Endothelial cell of umbilical vein (primary cell): ENCODE measurements at regions not wholly inside any gene's neighbourhood (a gene's known extent, or its start where the extent isn't known, plus 50 kb on each side); places are given as distances from the start of the nearest gene placed in this dataset.

ENCODE experiments used
- BruUV-seq: library from RNA; stranded (reverse); fragments of 400-500 nt; replicated peaks from 2 replicates; lab custom pipeline; 2021; lab: Mats Ljungman, UMichigan
- CTCF ChIA-PET: fragments of 300-600, 350-600 bp; sonication (Branson Sonifier 250); formaldehyde crosslinking; loops from one replicate; lab custom pipeline; 2021; ENCODE audit warnings: antibody characterized with exemption, inconsistent platforms; lab: Charles Lee
- POLR2A ChIA-PET: fragments of 300-600, 350-600 bp; sonication (Branson Sonifier 250); formaldehyde crosslinking; loops from one replicate; lab custom pipeline; 2021; ENCODE audit warnings: antibody characterized with exemption, inconsistent platforms; lab: Charles Lee
- DNase-seq: peaks from one replicate; pipeline ENCODE4 v3.0.0-alpha.2; 2011; ENCODE audit warnings: low read depth, low spot score
- FAIRE-seq: peaks from 2 replicates; lab custom pipeline; 2011; peaks lifted over from hg19 to GRCh38; lab: Jason Lieb, UNC
- H2AFZ ChIP-seq: 2 replicates; pipeline ENCODE4 v1.6.0; 2012; ENCODE audit warnings: low read depth, low read length, control low read depth, inconsistent platforms
- H3K27ac ChIP-seq: 2 replicates; pipeline ENCODE4 v1.5.1; 2011; ENCODE audit warnings: low read depth, mild to moderate bottlenecking, control low read depth, low read length, moderate library complexity; ENCODE audit not compliant: insufficient read depth
- H3K27me3 ChIP-seq, 2 experiments: 2 replicates each; pipeline versions ENCODE4 v1.6.0 to v1.6.1; 2011; ENCODE audit warnings: low read length in 2 of 2, mixed read lengths in 1 of 2; ENCODE audit not compliant: control insufficient read depth in 2 of 2, insufficient read depth in 2 of 2
- H3K36me3 ChIP-seq, 2 experiments: 2 replicates in 1 of 2; 3 replicates in 1 of 2; pipeline ENCODE4 v1.5.1; 2011; ENCODE audit warnings: low read length in 2 of 2, mild to moderate bottlenecking in 1 of 2, moderate library complexity in 1 of 2; ENCODE audit not compliant: control insufficient read depth in 2 of 2, insufficient read depth in 2 of 2; ENCODE audit errors: extremely low read depth in 1 of 2
- H3K4me1 ChIP-seq: 3 replicates; pipeline ENCODE4 v1.5.1; 2011; ENCODE audit warnings: mild to moderate bottlenecking, low read length; ENCODE audit not compliant: control insufficient read depth, insufficient read depth; ENCODE audit errors: extremely low read depth
- H3K4me2 ChIP-seq: 2 replicates; pipeline ENCODE4 v1.6.1; 2011; ENCODE audit warnings: low read length, control low read depth, mixed read lengths; ENCODE audit not compliant: insufficient read depth
- H3K4me3 ChIP-seq, 3 experiments: fragments of 200-600 bp in 1 of 3; sonication (generic), shearing (Covaris generic) in 1 of 3; replicated peaks in 1 of 3; 2 replicates each; pipeline ENCODE4 v1.5.1; 2011 to 2016; ENCODE audit warnings: control low read depth in 3 of 3, low read length in 3 of 3, mild to moderate bottlenecking in 2 of 3, inconsistent platforms in 1 of 3, low read depth in 1 of 3, moderate library complexity in 1 of 3; ENCODE audit not compliant: insufficient read depth in 1 of 3
- H3K79me2 ChIP-seq: 2 replicates; pipeline ENCODE4 v1.6.0; 2012; ENCODE audit warnings: low read length, inconsistent platforms; ENCODE audit not compliant: control insufficient read depth, insufficient read depth
- H3K9ac ChIP-seq: replicated peaks from 2 replicates; pipeline ENCODE3; 2011; ENCODE audit warnings: low read length, control low read depth; ENCODE audit not compliant: insufficient read depth; ENCODE audit errors: extremely low read depth
- H3K9me1 ChIP-seq: replicated peaks from 3 replicates; pipeline ENCODE4 v1.6.0; 2011; ENCODE audit warnings: mild to moderate bottlenecking, low read length; ENCODE audit not compliant: control insufficient read depth, insufficient read depth; ENCODE audit errors: extremely low read depth
- H3K9me3 ChIP-seq: replicated peaks from 2 replicates; pipeline ENCODE4 v1.5.1; 2012; ENCODE audit warnings: low read length, inconsistent platforms; ENCODE audit not compliant: control insufficient read depth, insufficient read depth
- H4K20me1 ChIP-seq: replicated peaks from 2 replicates; pipeline ENCODE3; 2011; ENCODE audit warnings: mild to moderate bottlenecking, low read length; ENCODE audit not compliant: control insufficient read depth, insufficient read depth; ENCODE audit errors: extremely low read depth
- EZH2 ChIP-seq: IDR thresholded peaks from 2 replicates; pipeline ENCODE4 v1.6.1; 2012; ENCODE audit warnings: borderline replicate concordance, low read depth, mild to moderate bottlenecking, moderate library complexity, low read length, inconsistent platforms; ENCODE audit not compliant: severe bottlenecking
- FOS ChIP-seq: IDR thresholded peaks from 2 replicates; pipeline ENCODE4 v1.6.1; 2011; ENCODE audit warnings: mild to moderate bottlenecking, low read length, moderate library complexity, borderline replicate concordance; ENCODE audit not compliant: insufficient read depth
- GATA2 ChIP-seq: IDR thresholded peaks from 2 replicates; pipeline ENCODE4 v1.7.0; 2011; ENCODE audit warnings: low read depth, mild to moderate bottlenecking, moderate library complexity, mixed read lengths, low read length; ENCODE audit not compliant: insufficient read length, insufficient read depth
- JUN ChIP-seq: IDR thresholded peaks from 2 replicates; pipeline ENCODE4 v1.6.1; 2011; ENCODE audit warnings: borderline replicate concordance, low read depth; ENCODE audit not compliant: insufficient read length, insufficient read depth
- MAX ChIP-seq: IDR thresholded peaks from 2 replicates; pipeline ENCODE4 v1.6.1; 2011; ENCODE audit not compliant: insufficient read depth, insufficient read length
- MYC ChIP-seq: IDR thresholded peaks from one replicate; pipeline ENCODE4 v1.6.1; 2011; ENCODE audit warnings: mild to moderate bottlenecking, low read depth, low read length
- POLR2A ChIP-seq: IDR thresholded peaks from 2 replicates; pipeline ENCODE4 v1.6.1; 2012; ENCODE audit warnings: low read depth, mild to moderate bottlenecking, control low read depth, low read length
- POLR2AphosphoS5 ChIP-seq: IDR thresholded peaks from 2 replicates; pipeline ENCODE4 v1.6.1; 2012; ENCODE audit warnings: low read depth, mild to moderate bottlenecking, control low read depth, low read length, moderate library complexity; ENCODE audit not compliant: insufficient read depth
- dilution Hi-C: fragments of 300-500 bp; cut with MboI; formaldehyde crosslinking; loops from one replicate; pipeline ENCODE4 v1.15.0; 2019; ENCODE audit warnings: low sequenced_read_pairs; ENCODE audit not compliant: extremely low pct_ligation_motif_present
- intact Hi-C: fragments of 100-400 bp; cut with micrococcal nuclease; formaldehyde crosslinking; loops from one replicate; pipeline ENCODE4 v1.10.0; 2022
- TF ChIP-seq, protein P1 (sequence below), 2 donors: IDR thresholded peaks; 1 replicate in 1 of 2; 2 replicates in 1 of 2; pipeline ENCODE4 v1.5.1; 2011; ENCODE audit warnings: low read length in 2 of 2, mild to moderate bottlenecking in 2 of 2, moderate library complexity in 2 of 2, control low read depth in 1 of 2, inconsistent platforms in 1 of 2, low read depth in 1 of 2; ENCODE audit not compliant: insufficient read depth in 1 of 2; ENCODE audit errors: extremely low read depth in 1 of 2

GRCh38 chr6:146928503-146928902 lies 275.7 kb upstream of the STXBP5 start:
- ChIA-PET POLR2A (no interaction called here), CTCF (no interaction called here)
- no peaks in the 10 kb centered on the region for H3K79me2 ChIP-seq
- no peaks in the 10 kb centered on the region for H3K36me3 ChIP-seq
- DNase-seq = no peak
- H3K9me3 ChIP-seq = no peaks in the 10 kb centered on the region
- no peaks in the 10 kb centered on the region for H3K9me1 ChIP-seq
- FAIRE-seq = no peak
- dilution Hi-C loops (no loop called here), intact Hi-C loops (no loop called here)
- no peaks in the 10 kb centered on the region for H3K4me1 ChIP-seq
- TF ChIP-seq MAX = no peak
- TF ChIP-seq JUN = no peak
- no peak for TF ChIP-seq MYC
- no peak for TF ChIP-seq FOS
- TF ChIP-seq EZH2 = no peak
- no peak for TF ChIP-seq POLR2AphosphoS5
- TF ChIP-seq POLR2A = no peak
- TF ChIP-seq GATA2 = no peak
- BruUV-seq = no TSS peak
- H3K27ac ChIP-seq = no peak overlapping the region
- no peak overlapping the region for H3K4me2 ChIP-seq
- H2AFZ ChIP-seq = no peak overlapping the region
- H3K4me3 ChIP-seq = no peak overlapping the region
- H3K9ac ChIP-seq = no peak overlapping the region
- H4K20me1 ChIP-seq = no peaks in the 10 kb centered on the region
- no peaks in the 10 kb centered on the region for H3K27me3 ChIP-seq

GRCh38 chr6:146931214-146931613 lies 273.0 kb upstream of the STXBP5 start:
- Histone ChIP-seq H3K9ac (no peak overlapping the region), H3K9me3 (no peaks in the 10 kb centered on the region), H4K20me1 (no peaks in the 10 kb centered on the region), H3K4me3 (no peak overlapping the region), H3K4me2 (no peak overlapping the region), H3K79me2 (no peaks in the 10 kb centered on the region), H3K36me3 (no peaks in the 10 kb centered on the region), H3K9me1 (no peaks in the 10 kb centered on the region), H3K27me3 (no peaks in the 10 kb centered on the region), H3K4me1 (no peaks in the 10 kb centered on the region), H2AFZ (no peak overlapping the region), H3K27ac (no peak overlapping the region)
- POLR2A ChIA-PET = no interaction called here
- CTCF ChIA-PET = interaction anchor here (0.6 kb wide), 1 partner anchor 452 kb away, joined by 3 read pairs; no protein-coding TSS in a partner anchor
- FAIRE-seq (no peak), DNase-seq (no peak)
- dilution Hi-C loops (no loop called here), intact Hi-C loops (no loop called here)
- BruUV-seq = no TSS peak
- no peak for TF ChIP-seq GATA2
- TF ChIP-seq FOS = no peak
- no peak for TF ChIP-seq POLR2AphosphoS5
- TF ChIP-seq EZH2 = no peak
- TF ChIP-seq POLR2A = no peak
- TF ChIP-seq JUN = no peak
- TF ChIP-seq, protein P1, sequence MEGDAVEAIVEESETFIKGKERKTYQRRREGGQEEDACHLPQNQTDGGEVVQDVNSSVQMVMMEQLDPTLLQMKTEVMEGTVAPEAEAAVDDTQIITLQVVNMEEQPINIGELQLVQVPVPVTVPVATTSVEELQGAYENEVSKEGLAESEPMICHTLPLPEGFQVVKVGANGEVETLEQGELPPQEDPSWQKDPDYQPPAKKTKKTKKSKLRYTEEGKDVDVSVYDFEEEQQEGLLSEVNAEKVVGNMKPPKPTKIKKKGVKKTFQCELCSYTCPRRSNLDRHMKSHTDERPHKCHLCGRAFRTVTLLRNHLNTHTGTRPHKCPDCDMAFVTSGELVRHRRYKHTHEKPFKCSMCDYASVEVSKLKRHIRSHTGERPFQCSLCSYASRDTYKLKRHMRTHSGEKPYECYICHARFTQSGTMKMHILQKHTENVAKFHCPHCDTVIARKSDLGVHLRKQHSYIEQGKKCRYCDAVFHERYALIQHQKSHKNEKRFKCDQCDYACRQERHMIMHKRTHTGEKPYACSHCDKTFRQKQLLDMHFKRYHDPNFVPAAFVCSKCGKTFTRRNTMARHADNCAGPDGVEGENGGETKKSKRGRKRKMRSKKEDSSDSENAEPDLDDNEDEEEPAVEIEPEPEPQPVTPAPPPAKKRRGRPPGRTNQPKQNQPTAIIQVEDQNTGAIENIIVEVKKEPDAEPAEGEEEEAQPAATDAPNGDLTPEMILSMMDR (IDR thresholded peaks at IDR 0.05; ENCODE audit: extremely low read depth in 1 of 2, insufficient read depth in 1 of 2, low read depth in 1 of 2, low read length in 2 of 2) = no peak
- no peak for TF ChIP-seq MYC
- TF ChIP-seq MAX = no peak
